ENCODE measurements at regions not wholly inside any gene's neighbourhood (a gene's known extent, or its start where the extent isn't known, plus 50 kb on each side); places are given as distances from the start of the nearest gene placed in this dataset.

DNA sequence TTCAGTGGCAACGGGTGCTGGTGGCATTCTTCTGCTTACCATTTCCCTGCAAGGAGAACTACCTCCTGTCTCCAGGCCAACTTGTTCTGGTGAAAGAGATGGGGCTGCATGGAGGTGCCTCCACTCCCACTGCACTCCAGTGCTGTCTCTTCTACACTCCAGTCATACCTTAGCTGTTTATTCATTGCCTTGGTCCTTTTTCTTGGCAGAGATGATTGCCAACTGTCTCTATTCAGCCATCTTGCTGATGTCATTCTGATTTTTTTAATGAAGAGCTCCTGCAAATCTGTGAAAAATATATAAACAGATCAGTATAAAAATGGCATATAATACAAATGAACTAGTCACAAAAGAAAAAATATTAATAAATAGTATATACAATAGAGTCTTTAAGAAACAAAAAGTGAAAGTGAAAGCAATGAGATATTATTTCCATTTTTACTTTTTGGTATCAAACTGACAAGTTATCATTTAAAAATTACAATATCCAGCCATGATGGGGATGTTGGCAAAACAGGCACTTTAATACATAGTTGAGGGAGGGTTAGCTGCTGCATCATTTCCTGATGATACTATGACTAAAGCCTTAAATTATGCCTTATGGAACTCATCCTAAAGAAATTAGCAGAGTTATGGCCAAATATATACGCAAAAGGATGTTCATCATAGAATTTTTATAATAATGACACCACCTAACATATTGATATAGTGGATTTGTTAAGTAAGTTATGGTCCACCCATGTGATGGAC is 109.4 kb downstream of the CARTPT start:
- Histone ChIP-seq H2BK15ac (ENCODE audit: low read depth, poor library complexity, severe bottlenecking) (no peak overlapping the region), H4K8ac (ENCODE audit: low read length) (no peak overlapping the region), H2AK5ac (ENCODE audit: low read length, severe bottlenecking) (no peak overlapping the region), H2BK5ac (ENCODE audit: low read depth, low read length, poor library complexity, severe bottlenecking) (no peak overlapping the region), H3K14ac (ENCODE audit: low read length in 2 of 2) (no peak overlapping the region), H3K27ac (ENCODE audit: low read length, poor library complexity, severe bottlenecking) (no peak overlapping the region), H3K18ac (ENCODE audit: low read depth in 1 of 2, low read length in 2 of 2) (no peak overlapping the region), H3K9me3 (ENCODE audit: control insufficient read depth, low read length) (peaks cover 30% of the 10 kb centered on the region), H3K4me3 (ENCODE audit: insufficient read depth in 1 of 2, low read depth in 1 of 2, low read length in 2 of 2) (peak overlapping the region in 1 of 2 experiments; percentile 1), H3K27me3 (ENCODE audit: control insufficient read depth in 1 of 2, insufficient read depth in 1 of 2, low read length in 2 of 2) (no peaks in the 10 kb centered on the region), H3K36me3 (ENCODE audit: control insufficient read depth in 1 of 2, insufficient read depth in 2 of 2, low read depth in 1 of 2, low read length in 2 of 2) (no peaks in the 10 kb centered on the region), H2BK12ac (ENCODE audit: low read length in 2 of 2) (peak overlapping the region in 1 of 2 experiments; percentile 63), H4K91ac (ENCODE audit: low read length) (no peak overlapping the region), H3K79me1 (replicated peaks; ENCODE audit: low read length, poor library complexity, severe bottlenecking) (no peaks in the 10 kb centered on the region), H2AFZ (ENCODE audit: low read depth, low read length) (no peak overlapping the region), H3K4me2 (ENCODE audit: low read length, poor library complexity, severe bottlenecking) (no peak overlapping the region), H3K4ac (ENCODE audit: low read depth in 1 of 2, low read length in 2 of 2) (no peak overlapping the region), H3K23ac (ENCODE audit: low read length in 2 of 2) (no peak overlapping the region), H3K9ac (ENCODE audit: low read length) (no peak overlapping the region), H3K4me1 (ENCODE audit: control insufficient read depth, insufficient read depth, low read depth, low read length) (no peaks in the 10 kb centered on the region), H2BK120ac (ENCODE audit: low read depth, low read length) (no peak overlapping the region)
- WGBS, result 80% methylated on average over 1 of the region's 2 CpGs
- DNase-seq, result peak; percentile 6

DNA sequence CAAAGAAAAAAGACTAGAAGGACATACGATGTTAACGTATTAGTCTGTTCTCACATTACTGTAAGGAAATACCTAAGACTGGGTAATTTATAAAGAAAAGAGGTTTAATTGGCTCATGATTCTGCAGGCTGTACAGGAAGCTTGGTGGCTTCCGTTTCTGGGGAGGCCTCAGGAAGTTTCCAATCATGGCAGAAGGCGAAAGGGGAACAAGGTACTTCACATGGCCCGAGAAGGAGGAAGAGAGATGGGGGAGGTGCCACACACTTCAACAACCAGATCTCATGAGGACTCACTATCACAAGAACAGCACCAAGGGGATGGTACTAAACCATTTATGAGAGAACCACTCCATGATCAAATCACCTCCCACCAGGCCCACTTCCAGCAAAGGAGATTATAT is 110.1 kb downstream of the CARTPT start:
- Histone ChIP-seq H2AFZ (ENCODE audit: low read depth, low read length) (no peak overlapping the region), H3K4me3 (ENCODE audit: insufficient read depth in 1 of 2, low read depth in 1 of 2, low read length in 2 of 2) (no peak overlapping the region), H3K9ac (ENCODE audit: low read length) (no peak overlapping the region), H3K4ac (ENCODE audit: low read depth in 1 of 2, low read length in 2 of 2) (no peak overlapping the region), H4K8ac (ENCODE audit: low read length) (no peak overlapping the region), H2BK12ac (ENCODE audit: low read length in 2 of 2) (peak overlapping the region in 1 of 2 experiments; percentile 84), H3K18ac (ENCODE audit: low read depth in 1 of 2, low read length in 2 of 2) (peak overlapping the region; percentile 21), H4K91ac (ENCODE audit: low read length) (no peak overlapping the region), H2BK120ac (ENCODE audit: low read depth, low read length) (no peak overlapping the region), H3K36me3 (ENCODE audit: control insufficient read depth in 1 of 2, insufficient read depth in 2 of 2, low read depth in 1 of 2, low read length in 2 of 2) (no peaks in the 10 kb centered on the region), H2BK5ac (ENCODE audit: low read depth, low read length, poor library complexity, severe bottlenecking) (no peak overlapping the region), H3K4me2 (ENCODE audit: low read length, poor library complexity, severe bottlenecking) (no peak overlapping the region), H3K23ac (ENCODE audit: low read length in 2 of 2) (no peak overlapping the region), H3K4me1 (ENCODE audit: control insufficient read depth, insufficient read depth, low read depth, low read length) (no peaks in the 10 kb centered on the region), H2AK5ac (ENCODE audit: low read length, severe bottlenecking) (no peak overlapping the region), H3K27me3 (ENCODE audit: control insufficient read depth in 1 of 2, insufficient read depth in 1 of 2, low read length in 2 of 2) (no peaks in the 10 kb centered on the region), H3K9me3 (ENCODE audit: control insufficient read depth, low read length) (peaks cover 23% of the 10 kb centered on the region), H2BK15ac (ENCODE audit: low read depth, poor library complexity, severe bottlenecking) (no peak overlapping the region), H3K14ac (ENCODE audit: low read length in 2 of 2) (peak overlapping the region in 1 of 2 experiments; percentile 55), H3K79me1 (replicated peaks; ENCODE audit: low read length, poor library complexity, severe bottlenecking) (no peaks in the 10 kb centered on the region), H3K27ac (ENCODE audit: low read length, poor library complexity, severe bottlenecking) (no peak overlapping the region)
- 94% methylated on average over 4 of the region's 5 CpGs for WGBS
- DNase-seq, result no peak

DNA sequence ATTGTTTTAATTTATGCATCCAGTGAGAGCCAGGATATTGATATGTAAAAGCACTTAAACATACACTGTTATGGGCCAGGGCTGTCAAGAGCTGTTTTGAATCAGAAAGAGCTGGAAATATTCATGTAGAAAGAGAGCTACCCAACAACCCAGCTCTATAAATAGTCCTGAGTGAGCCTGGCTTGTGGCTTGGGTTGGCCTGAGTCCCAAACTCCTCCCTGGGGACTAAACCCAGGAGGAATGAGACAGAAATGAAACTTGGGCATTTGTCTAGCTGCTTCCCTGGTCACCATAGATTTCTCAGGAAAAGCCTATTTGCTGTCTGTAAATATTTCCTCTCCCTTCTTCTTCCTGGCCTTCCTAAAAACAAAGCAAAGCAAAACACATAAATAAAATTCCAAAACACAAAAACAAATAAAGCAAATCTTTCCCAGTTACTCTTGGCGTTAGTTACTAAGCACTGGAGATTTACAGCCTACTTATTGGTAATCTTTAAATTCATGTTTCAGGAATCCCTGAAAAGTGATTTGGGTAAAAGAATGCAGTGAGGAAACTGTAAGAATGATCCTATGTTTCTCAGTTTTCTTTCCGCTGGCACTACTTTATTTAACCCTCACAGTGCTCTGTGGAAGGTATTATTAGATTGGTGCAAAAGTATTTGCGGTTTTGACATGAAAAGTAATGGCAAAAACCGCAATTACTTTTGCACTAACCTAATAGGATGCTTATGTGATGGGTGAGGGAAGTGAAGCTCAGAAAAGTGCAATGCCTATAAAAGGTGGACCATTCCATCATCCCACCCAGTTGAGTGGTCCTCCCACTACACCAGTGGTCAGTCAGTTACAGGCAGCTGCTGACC is 111.8 kb downstream of the CARTPT start:
- no peak overlapping the region for H3K27ac ChIP-seq (ENCODE audit: low read length, poor library complexity, severe bottlenecking)
- H3K9ac ChIP-seq (ENCODE audit: low read length), result peak overlapping the region; percentile 42
- peak overlapping the region; percentile 46 for H2BK15ac ChIP-seq (ENCODE audit: low read depth, poor library complexity, severe bottlenecking)
- H2BK120ac ChIP-seq (ENCODE audit: low read depth, low read length), result no peak overlapping the region
- no peak overlapping the region for H4K8ac ChIP-seq (ENCODE audit: low read length)
- H2AFZ ChIP-seq (ENCODE audit: low read depth, low read length), result no peak overlapping the region
- no peaks in the 10 kb centered on the region for H3K36me3 ChIP-seq (ENCODE audit: control insufficient read depth in 1 of 2, insufficient read depth in 2 of 2, low read depth in 1 of 2, low read length in 2 of 2)
- no peaks in the 10 kb centered on the region for H3K27me3 ChIP-seq (ENCODE audit: control insufficient read depth in 1 of 2, insufficient read depth in 1 of 2, low read length in 2 of 2)
- 100% methylated on average over 3 of the region's 4 CpGs for WGBS
- H3K4me1 ChIP-seq (ENCODE audit: control insufficient read depth, insufficient read depth, low read depth, low read length), result no peaks in the 10 kb centered on the region
- peak overlapping the region; percentile 64 for H4K91ac ChIP-seq (ENCODE audit: low read length)
- no peak overlapping the region for H2AK5ac ChIP-seq (ENCODE audit: low read length, severe bottlenecking)
- H3K4me3 ChIP-seq (ENCODE audit: insufficient read depth in 1 of 2, low read depth in 1 of 2, low read length in 2 of 2), result peak overlapping the region in 1 of 2 experiments; percentile 35
- peak overlapping the region in 1 of 2 experiments; percentile 80 for H2BK12ac ChIP-seq (ENCODE audit: low read length in 2 of 2)
- peaks cover 17% of the 10 kb centered on the region for H3K9me3 ChIP-seq (ENCODE audit: control insufficient read depth, low read length)
- H3K79me1 ChIP-seq (replicated peaks; ENCODE audit: low read length, poor library complexity, severe bottlenecking), result no peaks in the 10 kb centered on the region
- H3K14ac ChIP-seq (ENCODE audit: low read length in 2 of 2), result peak overlapping the region in 1 of 2 experiments; percentile 80
- H3K18ac ChIP-seq (ENCODE audit: low read depth in 1 of 2, low read length in 2 of 2), result peak overlapping the region; percentile 57 to 94
- peak; percentile 89 for DNase-seq
- H3K4ac ChIP-seq (ENCODE audit: low read depth in 1 of 2, low read length in 2 of 2), result peak overlapping the region in 1 of 2 experiments; percentile 44
- no peak overlapping the region for H2BK5ac ChIP-seq (ENCODE audit: low read depth, low read length, poor library complexity, severe bottlenecking)
- H3K23ac ChIP-seq (ENCODE audit: low read length in 2 of 2), result no peak overlapping the region
- H3K4me2 ChIP-seq (ENCODE audit: low read length, poor library complexity, severe bottlenecking), result no peak overlapping the region

Measured in mesenchymal stem cell (in vitro differentiated cells and primary cell).